Epithelial cell of prostate (primary cell): ENCODE measurements at regions not wholly inside any gene's neighbourhood (a gene's known extent, or its start where the extent isn't known, plus 50 kb on each side); places are given as distances from the start of the nearest gene placed in this dataset.
"Not testable (repeated sequence)": the region's sequence is repeated elsewhere in the genome, so short reads cannot be mapped to it uniquely, and the experiment has no call there.

Source experiments
- DNase-seq: peaks from one replicate; pipeline ENCODE4 v3.0.0-alpha.2; 2011; ENCODE audit warnings: low read depth, low spot score
- H3K27ac ChIP-seq: fragments of 450-650 bp; 2 replicates; pipeline ENCODE4 v1.5.1; 2017; ENCODE audit warnings: mild to moderate bottlenecking

DNA sequence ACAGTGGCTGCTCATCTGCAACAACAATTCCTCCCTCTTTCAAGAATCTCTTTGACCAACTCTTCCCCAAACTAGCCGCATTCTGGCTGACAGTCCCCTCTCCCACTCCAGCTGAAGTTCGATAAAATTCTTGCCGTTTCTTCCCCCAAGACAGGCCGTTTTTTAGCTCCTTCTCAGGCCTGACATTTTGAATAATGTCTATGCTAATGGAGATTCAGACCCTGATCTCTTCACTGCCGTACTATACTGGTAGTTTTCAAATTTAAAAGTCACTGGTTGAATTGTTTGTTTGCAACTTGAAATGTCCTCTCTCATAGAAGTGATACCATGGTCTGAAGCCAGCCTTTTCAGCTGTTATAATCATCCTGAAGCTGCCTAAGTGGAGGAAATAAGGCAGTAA, 65.9 kb upstream of the AMN1 start:
- H3K27ac ChIP-seq: no peak overlapping the region
- DNase-seq: no peak

DNA sequence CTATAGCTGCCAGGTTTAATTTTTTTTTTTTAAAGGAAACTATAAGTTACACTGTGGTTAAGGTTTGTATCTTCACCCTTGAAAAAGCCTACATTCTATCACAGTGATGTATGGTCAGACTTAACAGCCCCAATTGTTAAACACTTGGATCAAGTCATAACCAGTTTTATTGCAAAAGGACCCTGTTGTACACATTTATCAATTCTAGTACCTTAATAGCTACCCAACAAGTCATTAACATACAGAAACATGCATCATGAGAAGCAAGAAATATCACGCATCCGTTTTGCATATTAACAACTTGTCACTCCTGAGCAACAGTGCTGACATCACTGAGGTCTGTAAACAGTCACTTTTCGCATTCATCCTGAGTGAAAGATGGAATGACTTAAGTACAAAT, 62.4 kb upstream of the AMN1 start:
- not testable (repeated sequence) for H3K27ac ChIP-seq, DNase-seq

GRCh38 chr12:31790759-31791158, 61.9 kb upstream of the AMN1 start:
- no peak overlapping the region for H3K27ac ChIP-seq
- no peak for DNase-seq

DNA sequence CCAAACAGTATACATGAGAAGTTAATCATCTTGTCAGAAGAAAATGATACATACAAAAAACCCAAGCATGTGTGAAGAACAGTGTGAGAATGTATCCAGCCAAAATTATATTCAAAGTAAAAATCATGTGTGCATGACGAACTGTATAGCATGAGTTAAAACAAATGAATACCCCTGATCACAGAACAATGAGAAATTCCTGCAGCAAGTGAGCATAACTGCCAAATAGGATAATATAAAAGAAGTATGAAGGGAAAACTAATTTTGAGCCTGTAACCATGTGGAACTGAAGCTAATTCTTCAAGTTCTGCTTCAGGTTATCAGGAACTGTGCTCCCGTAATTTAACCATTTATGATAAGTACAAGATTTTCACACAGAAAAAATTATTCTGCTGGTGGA, 56.5 kb upstream of the AMN1 start:
- no peak for DNase-seq
- H3K27ac ChIP-seq: no peak overlapping the region

DNA sequence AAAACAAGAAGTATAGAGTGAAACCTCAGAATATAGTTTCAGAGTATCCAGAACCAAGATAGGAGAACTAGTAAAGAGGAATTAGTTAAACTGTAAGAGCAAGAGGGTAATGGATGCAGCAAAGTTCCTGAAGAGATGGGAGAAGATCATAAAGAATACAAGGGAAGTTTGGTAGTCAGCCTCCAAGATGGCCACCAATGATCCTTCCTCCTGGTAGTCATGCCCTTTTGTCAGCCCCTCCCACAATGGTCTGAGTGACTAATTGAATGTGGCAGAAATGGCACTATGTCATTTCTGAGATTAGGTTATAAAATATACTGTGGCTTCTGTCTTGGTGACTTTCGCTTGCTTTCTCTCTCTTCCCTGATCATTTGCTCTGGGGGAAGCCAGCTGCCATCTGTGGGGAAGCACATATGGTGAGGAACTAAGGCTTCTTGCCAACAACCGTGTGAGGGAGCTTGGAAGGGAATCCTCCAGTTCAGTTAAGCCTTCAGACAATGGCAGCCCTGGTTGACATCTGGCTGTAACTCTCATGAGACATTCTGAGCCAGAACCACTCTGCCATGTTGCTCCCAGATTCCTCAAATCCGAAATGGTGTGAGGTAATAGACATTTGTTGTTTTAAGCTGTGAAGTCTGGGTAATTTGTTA, 55.3 kb upstream of the AMN1 start:
- DNase-seq: no peak
- no peak overlapping the region for H3K27ac ChIP-seq

GRCh38 chr12:31783556-31783955, 54.7 kb upstream of the AMN1 start:
- H3K27ac ChIP-seq: no peak overlapping the region
- no peak for DNase-seq

DNA sequence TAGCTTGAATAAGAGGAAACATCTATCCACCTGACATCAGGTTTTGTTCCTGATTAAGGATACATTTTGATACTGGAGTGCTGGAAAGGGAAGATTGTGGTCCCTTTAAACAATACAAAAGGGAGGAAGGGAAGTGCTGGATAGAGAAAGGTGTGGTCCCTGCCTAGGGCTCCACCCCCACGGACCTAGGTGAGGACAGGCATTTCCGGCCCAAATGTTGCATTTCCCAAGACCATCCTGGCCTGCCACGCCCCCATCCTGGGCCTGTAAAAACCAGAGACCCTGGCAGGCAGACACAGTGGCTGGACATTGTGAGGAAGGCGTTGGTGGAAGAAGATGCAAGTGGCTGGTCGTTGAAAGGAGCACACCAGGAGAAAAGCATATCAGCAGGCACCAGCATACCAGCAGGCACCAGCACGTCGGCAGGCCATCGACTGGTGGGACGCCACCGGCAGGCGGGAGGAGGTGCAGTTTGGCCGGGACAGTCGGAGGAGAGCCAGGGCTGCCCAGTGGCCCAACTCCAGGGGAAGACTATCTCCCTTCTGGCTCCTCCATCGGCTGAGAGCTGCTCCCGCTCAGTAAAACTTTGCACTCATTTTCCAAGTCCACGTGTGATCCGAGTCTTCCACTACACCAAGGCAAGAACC, 53.2 kb upstream of the AMN1 start:
- DNase-seq: no peak
- H3K27ac ChIP-seq: no peak overlapping the region

DNA sequence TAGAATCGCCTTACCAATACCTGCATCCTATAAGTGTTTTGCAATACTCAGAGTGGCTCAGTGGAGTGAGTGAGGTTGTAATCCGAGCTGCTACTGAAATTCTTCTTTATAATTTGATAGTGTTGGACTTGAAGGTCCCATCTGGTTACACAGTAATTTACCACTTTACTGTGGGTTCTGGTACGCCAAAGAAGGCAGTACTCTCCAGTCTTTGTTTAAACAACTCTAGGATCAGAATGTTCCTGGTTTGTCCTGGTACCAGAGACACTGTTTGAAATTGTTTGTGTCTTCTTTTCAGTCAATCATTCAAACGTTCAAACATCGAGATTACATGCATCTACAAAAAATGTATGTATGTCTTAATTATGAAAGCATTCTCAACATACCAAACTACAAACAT, 51.3 kb upstream of the AMN1 start:
- H3K27ac ChIP-seq: no peak overlapping the region
- DNase-seq: no peak

DNA sequence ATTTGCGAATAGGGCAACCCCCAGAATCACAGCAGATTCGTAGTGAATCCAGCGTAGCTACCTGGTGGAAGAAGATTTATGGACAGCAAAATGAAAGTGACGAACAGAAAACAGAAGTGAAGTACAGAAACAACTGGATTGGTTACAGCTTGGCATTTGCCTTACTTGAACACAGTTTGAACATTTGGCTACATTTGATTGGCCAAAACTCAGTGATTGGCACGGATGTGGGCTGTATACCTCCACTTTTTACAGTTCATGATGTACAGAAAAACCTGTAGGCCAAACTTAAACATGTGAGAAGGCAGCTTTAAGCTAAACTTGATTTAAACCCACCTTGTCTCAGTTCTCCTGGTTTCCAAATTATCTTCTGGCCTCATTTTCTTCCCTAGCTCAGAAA, 49.9 kb upstream of the AMN1 start:
- DNase-seq: no peak
- H3K27ac ChIP-seq: no peak overlapping the region
